Body of pancreas (tissue), 4 donors: ENCODE measurements at regions not wholly inside any gene's neighbourhood (a gene's known extent, or its start where the extent isn't known, plus 50 kb on each side); places are given as distances from the start of the nearest gene placed in this dataset.

ENCODE experiments used
- ATAC-seq: fragments of 150-250 bp; one replicate; pipeline ENCODE4 v1.9.1; 2016
- DNase-seq, 4 donors: peaks; one replicate each; pipeline ENCODE4 v3.0.0-alpha.2; 2019
- H3K27ac ChIP-seq, 4 donors: fragments of 200-600 bp; sonication (generic); 1 replicate in 3 of 4; 2 replicates in 1 of 4; pipeline versions ENCODE4 v1.5.1 to v1.6.1; 2016 to 2019; ENCODE audit warnings: mild to moderate bottlenecking in 1 of 4, mixed read lengths in 1 of 4, moderate library complexity in 1 of 4
- H3K27me3 ChIP-seq, 2 donors: fragments of 200-600 bp; sonication (generic); one replicate each; pipeline ENCODE4 v1.6.0; 2016; ENCODE audit warnings: mild to moderate bottlenecking in 1 of 2
- H3K36me3 ChIP-seq, 2 donors: fragments of 200-600 bp; sonication (generic); replicated peaks in 1 of 2; 2 replicates each; pipeline ENCODE4 v1.5.1; 2016; ENCODE audit warnings: low read depth in 2 of 2; ENCODE audit not compliant: insufficient read depth in 1 of 2
- H3K4me1 ChIP-seq: fragments of 200-600 bp; sonication (generic); one replicate; pipeline ENCODE4 v1.6.0; 2016
- H3K4me3 ChIP-seq, 2 donors: fragments of 200-600 bp; sonication (generic); 1 replicate in 1 of 2; 2 replicates in 1 of 2; pipeline ENCODE4 v1.5.1; 2016 to 2019
- H3K9me3 ChIP-seq, 3 donors: fragments of 200-600 bp; sonication (generic); 1 replicate in 2 of 3; 2 replicates in 1 of 3; pipeline ENCODE4 v1.5.1; 2016
- POLR2A ChIP-seq, 3 donors: fragments of 450-650 bp; IDR thresholded peaks; one replicate each; pipeline ENCODE4 v1.6.1; 2016; ENCODE audit warnings: antibody characterized with exemption in 3 of 3, mild to moderate bottlenecking in 2 of 3
- WGBS, 2 donors: methylation state at CpG; one replicate each; pipeline ENCODE4 v1.1.5; 2017; 5-methylcytosine and 5-hydroxymethylcytosine counted together
- intact Hi-C: fragments of 100-400 bp; cut with DNase I; formaldehyde crosslinking; loops from one replicate; pipeline ENCODE4 v1.15.1; 2023
- TF ChIP-seq, protein P1 (sequence below), 7 experiments: fragments of 450-650 bp in 4 of 7; fragments of 200-600 bp in 3 of 7; sonication (generic) in 3 of 7; IDR thresholded peaks; one replicate each; pipeline ENCODE4 v1.5.1; 2016 to 2019; ENCODE audit warnings: antibody characterized with exemption in 7 of 7

DNA sequence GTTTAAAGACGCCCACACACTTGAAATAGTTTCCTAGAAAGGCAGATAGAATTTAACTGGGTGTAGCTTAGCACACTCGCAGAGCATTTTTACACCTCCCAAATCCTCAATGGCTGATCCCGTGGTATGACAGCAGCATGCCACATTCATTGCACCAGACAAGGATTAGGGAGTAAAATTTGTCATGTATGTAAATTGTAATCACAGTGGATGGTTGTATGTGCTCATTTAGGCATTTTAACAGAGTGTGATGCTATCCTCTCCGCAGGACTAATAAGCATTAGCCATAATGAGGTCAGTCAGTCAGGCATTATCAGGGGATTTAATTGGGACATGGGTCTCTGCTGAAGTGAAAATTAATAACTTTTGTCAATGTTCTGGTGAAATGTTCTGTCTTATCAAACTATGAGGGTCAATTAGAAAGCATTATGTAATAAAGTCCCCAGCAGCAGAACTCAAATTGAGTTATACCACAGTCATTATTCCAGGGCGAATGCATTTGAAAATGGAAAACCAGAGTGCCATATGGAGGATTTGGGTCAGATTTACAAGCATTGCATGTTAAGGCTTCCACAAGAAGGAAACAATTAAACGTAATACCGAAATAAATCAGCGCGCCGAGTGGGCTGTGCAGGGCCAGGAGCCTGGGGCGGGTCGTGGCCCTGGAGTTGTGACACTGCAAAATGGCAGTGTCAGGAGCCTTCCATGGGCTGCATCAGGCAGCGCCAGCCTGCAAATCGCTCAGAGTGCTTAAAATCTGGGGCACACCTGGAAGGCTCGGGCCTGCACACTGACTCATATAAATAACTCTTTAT lies 602.2 kb downstream of the BNC2 start:
- DNase-seq, result no peak
- Histone ChIP-seq H3K27me3 (no peaks in the 10 kb centered on the region), H3K9me3 (no peaks in the 10 kb centered on the region), H3K27ac (no peak overlapping the region), H3K4me3 (no peak overlapping the region), H3K36me3 (no peaks in the 10 kb centered on the region), H3K4me1 (peaks cover 9% of the 10 kb centered on the region)
- WGBS, 2 donors, result 88 to 90% methylated on average over 15 of the region's 15 CpGs
- no peak for ATAC-seq
- intact Hi-C loops, result no loop called here
- no peak for TF ChIP-seq POLR2A (IDR thresholded peaks at IDR 0.05)
- TF ChIP-seq, protein P1, sequence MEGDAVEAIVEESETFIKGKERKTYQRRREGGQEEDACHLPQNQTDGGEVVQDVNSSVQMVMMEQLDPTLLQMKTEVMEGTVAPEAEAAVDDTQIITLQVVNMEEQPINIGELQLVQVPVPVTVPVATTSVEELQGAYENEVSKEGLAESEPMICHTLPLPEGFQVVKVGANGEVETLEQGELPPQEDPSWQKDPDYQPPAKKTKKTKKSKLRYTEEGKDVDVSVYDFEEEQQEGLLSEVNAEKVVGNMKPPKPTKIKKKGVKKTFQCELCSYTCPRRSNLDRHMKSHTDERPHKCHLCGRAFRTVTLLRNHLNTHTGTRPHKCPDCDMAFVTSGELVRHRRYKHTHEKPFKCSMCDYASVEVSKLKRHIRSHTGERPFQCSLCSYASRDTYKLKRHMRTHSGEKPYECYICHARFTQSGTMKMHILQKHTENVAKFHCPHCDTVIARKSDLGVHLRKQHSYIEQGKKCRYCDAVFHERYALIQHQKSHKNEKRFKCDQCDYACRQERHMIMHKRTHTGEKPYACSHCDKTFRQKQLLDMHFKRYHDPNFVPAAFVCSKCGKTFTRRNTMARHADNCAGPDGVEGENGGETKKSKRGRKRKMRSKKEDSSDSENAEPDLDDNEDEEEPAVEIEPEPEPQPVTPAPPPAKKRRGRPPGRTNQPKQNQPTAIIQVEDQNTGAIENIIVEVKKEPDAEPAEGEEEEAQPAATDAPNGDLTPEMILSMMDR (IDR thresholded peaks at IDR 0.05), result no peak

DNA sequence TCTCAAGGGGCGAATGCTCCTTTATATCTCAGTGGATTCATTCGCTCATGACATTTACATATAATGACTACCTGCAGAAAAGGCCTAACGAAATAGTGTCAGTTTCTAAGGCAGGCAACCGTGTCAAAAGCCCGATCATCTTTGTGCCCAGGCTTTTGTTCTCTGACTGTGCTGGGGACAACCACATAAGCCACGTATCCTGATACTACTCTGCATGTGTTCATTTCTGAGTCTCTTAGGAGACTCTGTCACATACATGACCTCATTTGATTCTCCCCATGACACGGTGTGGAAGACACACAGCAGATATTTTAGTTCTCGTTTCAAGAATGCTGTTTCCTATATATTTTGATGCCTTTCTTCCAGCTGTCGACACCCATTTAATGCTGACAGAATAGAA lies 598.5 kb downstream of the BNC2 start:
- Histone ChIP-seq H3K36me3 (no peaks in the 10 kb centered on the region), H3K27ac (no peak overlapping the region), H3K4me3 (no peak overlapping the region), H3K9me3 (no peaks in the 10 kb centered on the region), H3K27me3 (no peaks in the 10 kb centered on the region), H3K4me1 (peaks cover 6% of the 10 kb centered on the region)
- DNase-seq, result no peak
- intact Hi-C loops, result no loop called here
- WGBS, 2 donors, result 79 to 81% methylated on average over 9 of the region's 9 CpGs
- no peak for TF ChIP-seq POLR2A (IDR thresholded peaks at IDR 0.05)
- TF ChIP-seq, protein P1 (IDR thresholded peaks at IDR 0.05), result no peak
- no peak for ATAC-seq

DNA sequence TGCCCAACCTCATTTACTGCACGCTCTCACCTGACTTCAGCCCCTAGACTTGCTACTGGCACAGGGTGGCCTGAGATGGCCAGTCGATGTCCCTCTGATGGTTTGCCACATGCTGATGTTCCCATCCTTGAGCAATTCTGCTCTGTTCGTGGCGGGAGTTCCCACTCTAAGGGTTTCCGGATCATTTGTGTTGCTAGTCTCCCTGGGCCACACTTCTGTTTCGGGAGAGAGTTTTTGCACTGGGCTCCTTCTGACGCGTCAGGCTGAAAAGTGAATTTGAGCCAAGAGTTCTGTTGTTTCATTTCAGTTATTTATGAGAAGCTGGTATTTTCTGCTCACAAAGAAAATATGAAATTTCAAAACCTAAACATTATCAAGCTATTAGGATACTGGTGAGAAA lies 597.7 kb downstream of the BNC2 start:
- DNase-seq, result no peak
- 86 to 89% methylated on average over 8 of the region's 8 CpGs for WGBS, 2 donors
- Histone ChIP-seq H3K27ac (no peak overlapping the region), H3K9me3 (no peaks in the 10 kb centered on the region), H3K4me1 (peaks cover 3% of the 10 kb centered on the region), H3K27me3 (no peaks in the 10 kb centered on the region), H3K36me3 (no peaks in the 10 kb centered on the region), H3K4me3 (no peak overlapping the region)
- ATAC-seq, result no peak
- no peak for TF ChIP-seq POLR2A (IDR thresholded peaks at IDR 0.05)
- TF ChIP-seq, protein P1 (IDR thresholded peaks at IDR 0.05), result no peak
- intact Hi-C loops, result no loop called here

DNA sequence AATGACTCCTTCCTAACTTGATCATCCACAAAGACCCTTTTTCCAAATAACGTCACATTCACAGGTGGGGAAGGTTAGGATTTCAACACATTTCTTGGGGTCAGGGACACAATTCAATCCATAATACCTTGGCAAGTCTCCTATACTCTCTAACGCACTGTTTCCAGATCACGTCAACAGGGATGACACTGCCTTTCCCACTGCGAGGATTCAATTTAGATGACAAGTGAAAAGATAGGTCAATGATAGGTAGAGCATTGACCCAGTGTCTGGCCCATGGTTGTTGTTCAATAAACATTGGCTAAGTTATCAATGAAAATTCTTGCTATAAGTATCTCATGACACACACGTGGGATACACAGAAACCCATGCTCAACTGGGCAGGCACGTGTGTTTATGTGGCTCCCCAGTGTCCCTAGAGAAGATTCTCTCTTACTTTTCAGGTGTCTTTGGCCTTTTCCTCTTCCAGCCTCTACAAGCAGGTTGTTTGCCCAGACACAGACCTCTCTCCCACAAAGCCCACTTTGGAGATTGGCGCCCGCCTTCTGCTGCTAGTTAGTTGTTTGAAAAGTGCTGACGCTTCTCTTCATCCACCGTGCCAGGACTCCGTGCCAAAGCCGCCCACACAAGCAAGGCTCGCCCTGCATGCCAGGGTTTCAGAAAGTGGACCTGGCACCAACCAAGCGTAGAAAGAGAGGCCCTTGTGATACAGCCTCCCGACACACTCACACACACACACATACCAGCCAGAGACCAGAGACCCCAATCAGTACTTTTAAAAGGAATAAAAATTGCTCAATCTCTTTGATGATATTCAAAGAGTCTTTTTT lies 594.5 kb downstream of the BNC2 start:
- H3K4me3 ChIP-seq, result no peak overlapping the region
- ATAC-seq (no peak), DNase-seq (no peak)
- H3K4me1 ChIP-seq, result no peaks in the 10 kb centered on the region
- H3K27me3 ChIP-seq, result no peaks in the 10 kb centered on the region
- H3K27ac ChIP-seq, result no peak overlapping the region
- 85 to 88% methylated on average over 15 of the region's 15 CpGs for WGBS, 2 donors
- no peaks in the 10 kb centered on the region for H3K36me3 ChIP-seq
- intact Hi-C loops, result no loop called here
- H3K9me3 ChIP-seq, result no peaks in the 10 kb centered on the region
- TF ChIP-seq, protein P1 (IDR thresholded peaks at IDR 0.05), result no peak
- TF ChIP-seq POLR2A (IDR thresholded peaks at IDR 0.05), result no peak
